Activated gamma-delta T cell treated with Interleukin-2 at 50 U/mL for 16 hours (primary cell): ENCODE measurements at regions not wholly inside any gene's neighbourhood (a gene's known extent, or its start where the extent isn't known, plus 50 kb on each side); places are given as distances from the start of the nearest gene placed in this dataset.
"Not testable (repeated sequence)": the region's sequence is repeated elsewhere in the genome, so short reads cannot be mapped to it uniquely, and the experiment has no call there.

Experiments
- DNase-seq: peaks from one replicate; pipeline ENCODE4 v3.0.0-alpha.2; 2020

- DNase-seq, result not testable (repeated sequence)
Measured at GRCh38 chr10:11403646-11404045, 207.8 kb downstream of the USP6NL start.

DNA sequence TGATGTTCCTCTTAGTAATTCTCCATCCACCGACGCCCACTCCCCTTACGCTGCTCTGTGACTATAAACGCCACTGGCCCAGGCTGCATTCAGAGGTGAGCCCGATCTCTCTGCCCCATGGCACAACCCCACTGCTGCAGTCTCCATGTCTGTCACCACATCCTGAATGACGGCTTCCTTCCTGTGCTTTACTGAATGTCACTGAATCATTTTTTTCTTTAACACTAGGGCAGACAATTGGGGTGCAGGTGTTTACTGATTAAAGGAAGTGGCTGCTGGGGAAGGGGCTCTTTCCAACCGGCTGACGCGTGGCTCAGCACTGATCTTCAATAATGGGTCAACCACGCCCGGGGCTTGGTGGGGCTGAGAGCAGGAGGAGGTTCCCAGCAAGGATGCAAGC, 208.3 kb downstream of the USP6NL start:
- DNase-seq, result peak; percentile 61

- no peak for DNase-seq
Measured at GRCh38 chr10:11402392-11402791, 209.1 kb downstream of the USP6NL start.

- no peak for DNase-seq
Measured at GRCh38 chr10:11401264-11402235, 209.9 kb downstream of the USP6NL start.

GRCh38 chr10:11397980-11398580, 213.4 kb downstream of the USP6NL start:
- DNase-seq, result no peak

DNA sequence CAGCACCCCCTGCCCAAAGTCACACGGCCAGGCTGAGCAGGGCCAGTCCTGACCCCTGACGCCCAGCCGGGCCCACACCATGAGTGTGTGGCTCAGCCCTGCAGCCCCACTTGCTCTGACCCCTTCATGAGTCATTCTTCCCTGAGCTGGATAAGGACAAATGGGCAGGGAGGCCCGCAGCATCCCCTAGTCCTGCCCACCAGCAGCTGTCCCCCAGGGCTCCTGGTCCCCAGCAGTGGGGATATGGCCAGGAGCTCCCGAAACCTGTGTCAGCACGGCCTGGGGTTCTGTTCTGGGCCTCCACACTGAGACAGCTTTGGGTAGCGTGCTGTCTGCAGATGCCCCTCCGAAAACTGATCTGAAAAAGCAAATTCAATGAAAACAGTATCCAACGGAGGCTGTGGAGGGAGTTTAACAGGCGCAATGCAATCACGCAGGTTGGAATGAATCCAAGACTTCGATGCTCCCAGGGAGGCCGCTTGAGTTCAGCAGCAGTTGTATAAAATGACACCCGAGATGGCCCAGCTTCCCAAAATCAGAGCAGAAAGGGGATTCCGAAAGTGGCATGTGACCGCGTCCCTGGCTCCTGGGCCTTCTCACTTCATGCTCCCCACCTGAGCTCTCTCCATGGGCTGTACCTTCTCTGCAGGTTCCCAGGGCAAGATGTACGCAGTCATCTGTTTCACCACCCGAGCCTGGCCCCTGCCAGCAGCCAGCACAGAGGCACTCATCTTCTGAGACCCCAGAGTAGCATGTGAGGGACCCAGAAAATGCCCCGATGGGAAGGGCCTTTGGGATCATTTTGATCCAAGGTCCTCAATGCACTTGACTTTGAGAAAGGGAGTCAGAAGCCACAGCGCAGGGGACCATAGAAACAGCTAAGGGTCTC, 214.1 kb downstream of the USP6NL start:
- DNase-seq, result no peak

- DNase-seq, result no peak
Measured at GRCh38 chr10:11396311-11396955, 215.0 kb downstream of the USP6NL start.

DNA sequence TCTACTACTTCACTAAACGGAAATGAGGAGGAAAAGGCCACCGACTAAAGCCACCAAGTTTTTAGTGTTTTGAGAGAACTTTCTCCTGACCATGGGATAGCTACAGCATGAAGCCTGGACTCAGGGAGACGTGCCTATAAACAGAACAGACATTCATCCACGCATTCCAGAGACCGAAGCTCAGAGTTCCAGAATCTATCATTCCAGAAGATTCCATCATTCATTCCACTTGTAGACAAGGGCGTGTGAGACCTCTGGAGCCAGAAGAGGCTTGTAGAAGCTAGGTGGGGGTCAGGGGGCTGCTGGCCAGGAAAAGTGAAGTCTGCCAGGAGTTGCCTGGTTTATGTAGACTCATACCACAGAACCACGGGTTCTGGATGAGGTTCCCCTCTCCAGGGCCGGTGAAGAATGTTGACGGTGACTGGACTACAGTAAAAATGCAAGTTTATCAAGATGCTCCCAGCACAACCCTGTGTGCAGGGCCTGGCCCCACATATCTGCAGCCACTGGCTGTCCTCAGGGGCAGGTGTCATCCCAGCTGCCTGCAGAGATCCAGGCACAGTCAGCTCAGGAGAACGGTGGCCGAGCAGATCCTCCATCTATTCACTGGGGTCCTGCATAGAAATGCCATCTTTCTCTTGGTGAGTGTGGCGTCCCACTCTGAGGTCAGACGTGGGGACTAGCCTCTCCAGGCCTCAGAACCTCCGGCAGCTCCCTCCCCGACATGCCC, 215.7 kb downstream of the USP6NL start:
- DNase-seq, result no peak

- DNase-seq, result no peak
Measured at GRCh38 chr10:11395161-11395560, 216.3 kb downstream of the USP6NL start.

DNA sequence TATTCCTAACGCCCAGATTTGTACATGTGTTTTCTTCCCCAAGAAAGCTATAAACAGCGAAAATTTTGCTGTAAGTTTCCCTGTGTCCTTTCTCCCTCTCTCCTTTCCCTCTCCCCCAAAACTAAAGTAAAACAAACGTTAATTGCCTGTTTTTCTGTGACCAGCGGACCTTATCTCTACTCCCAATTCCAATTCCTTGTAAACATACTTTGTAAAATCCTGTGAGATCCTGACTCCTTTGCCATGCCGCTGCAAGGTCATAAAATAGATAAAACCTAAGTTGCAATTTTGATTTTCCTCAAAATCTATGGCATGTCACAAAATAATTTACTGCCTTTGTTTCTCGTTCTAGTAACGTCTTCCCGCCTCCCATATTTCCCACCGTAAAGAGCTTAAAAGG, 217.6 kb downstream of the USP6NL start:
- no peak for DNase-seq

DNA sequence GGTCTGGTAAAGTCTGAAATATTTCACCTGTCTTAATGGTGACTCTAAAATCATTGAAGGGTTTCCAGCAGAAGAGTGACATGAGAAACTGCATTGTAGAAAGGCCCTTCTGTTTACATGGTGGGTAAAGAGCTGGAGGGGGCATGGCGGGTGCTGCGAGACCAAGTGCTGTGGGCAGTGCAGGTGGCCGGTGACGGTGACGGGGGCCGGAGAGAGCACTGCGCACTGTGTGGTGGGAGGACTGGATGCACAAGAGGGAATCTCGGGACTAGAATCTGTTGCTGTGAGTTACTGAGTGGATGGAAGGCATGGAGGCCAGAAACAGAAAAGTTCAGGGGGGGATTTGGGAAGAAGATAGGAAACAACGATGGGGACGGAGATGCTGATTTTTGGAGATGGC, 218.7 kb downstream of the USP6NL start:
- DNase-seq, result no peak

DNA sequence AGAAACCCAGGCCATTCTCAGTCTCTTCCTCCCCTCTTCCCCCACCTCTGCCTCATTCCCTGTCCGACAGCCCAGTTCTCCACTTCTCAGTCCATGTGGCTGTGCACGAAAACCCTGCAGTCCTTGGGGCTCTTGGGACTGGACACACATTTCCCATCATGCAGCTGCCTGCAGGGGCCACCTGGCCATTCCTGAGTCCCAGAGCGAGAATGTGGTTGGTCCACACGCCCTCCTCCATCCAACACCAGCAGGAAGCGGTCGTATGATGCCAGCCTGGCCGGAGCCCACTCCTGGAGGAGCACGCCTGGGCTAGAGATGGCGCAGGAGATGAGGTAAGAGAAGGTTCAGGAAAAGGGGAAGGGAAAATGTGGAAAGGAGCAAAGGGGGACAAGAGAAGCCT, 222.5 kb downstream of the USP6NL start:
- DNase-seq, result no peak

- DNase-seq, result no peak
Measured at GRCh38 chr10:11387551-11388222, 223.8 kb downstream of the USP6NL start.

DNA sequence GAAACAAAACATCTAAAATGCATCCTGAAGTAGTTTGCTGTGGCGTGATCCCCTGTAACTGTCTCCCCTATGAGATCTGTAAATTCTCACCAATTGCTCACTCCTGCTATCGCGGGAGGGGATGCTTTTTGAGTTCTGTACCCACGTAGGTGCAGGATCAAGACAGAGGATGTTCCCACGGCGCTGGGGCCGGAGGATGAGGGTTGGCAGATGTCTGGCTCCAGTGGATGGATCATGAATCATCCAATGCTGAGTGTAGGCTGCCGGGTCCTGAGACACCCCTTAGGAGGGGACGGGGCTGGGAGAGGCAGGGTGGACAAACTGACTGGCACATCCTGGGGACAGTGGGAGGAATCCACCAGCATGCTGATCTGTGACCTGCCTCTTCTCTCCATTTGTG, 224.4 kb downstream of the USP6NL start:
- no peak for DNase-seq
